HepG2 (cell line): ENCODE measurements at regions not wholly inside any gene's neighbourhood (a gene's known extent, or its start where the extent isn't known, plus 50 kb on each side); places are given as distances from the start of the nearest gene placed in this dataset.

Source experiments
- ATAC-seq: fragments of 200-7000 bp; cut with Tn5 transposase; 3 replicates; pipeline ENCODE4 v1.9.1; 2020; ENCODE audit warnings: mild to moderate bottlenecking, moderate library complexity
- BruUV-seq: library from RNA; stranded (reverse); fragments of 400-500 nt; replicated peaks from 2 replicates; lab custom pipeline; 2021; lab: Mats Ljungman, UMichigan
- CTCF ChIA-PET: fragments of 300-600 bp; formaldehyde crosslinking; extraction: SDS; loops from one replicate; lab custom pipeline; 2021; ENCODE audit warnings: low total read pairs, inconsistent platforms, low intra/inter-chr PET ratio; lab: Yijun Ruan, JAX
- POLR2A ChIA-PET: fragments of 350-600 bp; sonication (Branson Sonifier 250); formaldehyde crosslinking; loops from one replicate; lab custom pipeline; 2020; ENCODE audit warnings: antibody characterized with exemption, inconsistent platforms; lab: Yijun Ruan, JAX
- DNase-seq: peaks from one replicate; pipeline ENCODE4 v3.0.0-alpha.2; 2015; ENCODE audit warnings: low spot score
- FAIRE-seq: peaks from 3 replicates; lab custom pipeline; 2011; peaks lifted over from hg19 to GRCh38; lab: Jason Lieb, UNC
- H2AFZ ChIP-seq: one replicate; pipeline ENCODE4 v1.6.1; 2011; ENCODE audit warnings: low read length, inconsistent platforms
- H3K27ac ChIP-seq: fragments of 300-600 bp; 3 replicates; pipeline ENCODE4 v1.8.0; 2011; ENCODE audit warnings: mixed run types, mild to moderate bottlenecking, mixed read lengths, low read length, inconsistent platforms; ENCODE audit not compliant: insufficient read depth; ENCODE audit errors: extremely low read length
- H3K27me3 ChIP-seq, 2 experiments: fragments of 200-600 bp in 1 of 2; 2 replicates in 1 of 2; 3 replicates in 1 of 2; pipeline versions ENCODE4 v1.6.0 to v1.8.0; 2011; ENCODE audit warnings: low read length in 2 of 2, mild to moderate bottlenecking in 2 of 2, moderate library complexity in 2 of 2, inconsistent platforms in 1 of 2; ENCODE audit not compliant: insufficient read depth in 2 of 2, control insufficient read depth in 1 of 2
- H3K36me3 ChIP-seq, 2 experiments: fragments of 200-600 bp in 1 of 2; replicated peaks in 1 of 2; 2 replicates in 1 of 2; 3 replicates in 1 of 2; pipeline versions ENCODE4 v1.5.1 to v1.8.0; 2011; ENCODE audit warnings: low read length in 2 of 2, inconsistent platforms in 1 of 2; ENCODE audit not compliant: insufficient read depth in 2 of 2, control insufficient read depth in 1 of 2
- H3K4me1 ChIP-seq: 2 replicates; pipeline ENCODE4 v1.5.1; 2012; ENCODE audit warnings: low read length, inconsistent platforms; ENCODE audit not compliant: insufficient read depth
- H3K4me2 ChIP-seq: 2 replicates; pipeline ENCODE4 v1.6.0; 2011; ENCODE audit warnings: low read depth, low read length, inconsistent platforms
- H3K4me3 ChIP-seq, 3 experiments: fragments of 200-600 bp in 1 of 3; sonication (generic), shearing (Covaris generic) in 1 of 3; replicated peaks in 1 of 3; 2 replicates each; pipeline ENCODE4 v1.5.1; 2011 to 2016; ENCODE audit warnings: low read length in 3 of 3, inconsistent platforms in 2 of 3, low read depth in 2 of 3, mild to moderate bottlenecking in 2 of 3, control low read depth in 1 of 3, mixed read lengths in 1 of 3; ENCODE audit not compliant: insufficient read depth in 1 of 3
- H3K79me2 ChIP-seq: one replicate; pipeline ENCODE4 v1.6.1; 2011; ENCODE audit warnings: low read length, inconsistent platforms; ENCODE audit not compliant: insufficient read depth
- H3K9ac ChIP-seq: 2 replicates; pipeline ENCODE4 v1.6.0; 2011; ENCODE audit warnings: mild to moderate bottlenecking, low read depth, low read length, inconsistent platforms; ENCODE audit not compliant: insufficient read depth
- H3K9me3 ChIP-seq: 2 replicates; pipeline ENCODE4 v1.5.1; 2012; ENCODE audit warnings: mild to moderate bottlenecking, low read length
- H4K20me1 ChIP-seq: 2 replicates; pipeline ENCODE4 v1.6.0; 2011; ENCODE audit warnings: inconsistent platforms, mild to moderate bottlenecking, low read length, moderate library complexity; ENCODE audit not compliant: insufficient read depth
- CTCF ChIP-seq: sonication (generic); formaldehyde crosslinking; IDR thresholded peaks from 2 replicates; pipeline ENCODE4 v1.5.0; 2020; ENCODE audit warnings: mild to moderate bottlenecking, missing genetic modification reagents, moderate library complexity
- HMGA1 ChIP-seq: sonication (generic); formaldehyde crosslinking; conservative IDR thresholded peaks from 2 replicates; pipeline ENCODE4 v1.4.0; 2020; ENCODE audit warnings: missing genetic modification reagents
- JDP2 ChIP-seq: sonication (generic); formaldehyde crosslinking; IDR thresholded peaks from 2 replicates; pipeline ENCODE4 v1.8.1; 2022; ENCODE audit warnings: missing genetic modification reagents, borderline replicate concordance
- KLF16 ChIP-seq, 2 experiments: sonication (generic) in 1 of 2; formaldehyde crosslinking in 1 of 2; IDR thresholded peaks; 2 replicates each; pipeline versions ENCODE4 v1.6.1 to v1.8.0; 2016 to 2023; ENCODE audit warnings: missing genetic modification reagents in 2 of 2, missing compliant biosample characterization in 1 of 2
- MIXL1 ChIP-seq: IDR thresholded peaks from 2 replicates; pipeline ENCODE4 v1.6.1; 2016
- SMAD3 ChIP-seq: sonication (generic); formaldehyde crosslinking; IDR thresholded peaks from 2 replicates; pipeline ENCODE4 v1.4.0; 2020; ENCODE audit warnings: missing genetic modification reagents
- STAG1 ChIP-seq: sonication (generic); formaldehyde crosslinking; IDR thresholded peaks from 2 replicates; pipeline ENCODE4 v1.4.0; 2020; ENCODE audit warnings: missing genetic modification reagents
- SYNCRIP ChIP-seq: fragments of 200-400 bp; formaldehyde crosslinking; IDR thresholded peaks from 2 replicates; pipeline ENCODE4 v1.6.1; 2018; ENCODE audit warnings: mild to moderate bottlenecking, low read depth, low read length; ENCODE audit not compliant: insufficient read depth
- ZNF670 ChIP-seq: sonication (generic); formaldehyde crosslinking; IDR thresholded peaks from 2 replicates; pipeline ENCODE4 v1.8.0; 2022; ENCODE audit warnings: mild to moderate bottlenecking, missing genetic modification reagents, borderline replicate concordance
- ZNF75D ChIP-seq: sonication (generic); formaldehyde crosslinking; IDR thresholded peaks from 2 replicates; pipeline ENCODE4 v1.8.1; 2023; ENCODE audit warnings: missing genetic modification reagents, mild to moderate bottlenecking, borderline replicate concordance
- ZNF768 ChIP-seq: sonication (generic); formaldehyde crosslinking; IDR thresholded peaks from 2 replicates; pipeline ENCODE4 v1.4.0; 2020; ENCODE audit warnings: missing genetic modification reagents
- ZSCAN20 ChIP-seq: sonication (generic); formaldehyde crosslinking; IDR thresholded peaks from 2 replicates; pipeline ENCODE4 v1.4.0; 2020; ENCODE audit warnings: missing genetic modification reagents, mild to moderate bottlenecking, borderline replicate concordance
- WGBS: methylation state at CpG from one replicate; pipeline ENCODE4 v1.1.6; 2017; ENCODE audit warnings: low lambda C conversion rate; 5-methylcytosine and 5-hydroxymethylcytosine counted together
- in situ Hi-C: cut with HindIII; loops from 2 replicates; pipeline ENCODE4 v1.10.0; 2017; ENCODE audit warnings: low pct_unique_long_range_greater_than_20kb; ENCODE audit not compliant: extremely low pct_ligation_motif_present
- intact Hi-C: fragments of 100-400 bp; cut with micrococcal nuclease; formaldehyde crosslinking; loops from one replicate; pipeline ENCODE4 v1.10.0; 2022; ENCODE audit not compliant: unreplicated experiment

- BruUV-seq = no TSS peak
- Histone ChIP-seq H3K36me3 (no peaks in the 10 kb centered on the region), H2AFZ (no peak overlapping the region), H3K27me3 (peaks cover 0 to 22% of the 10 kb centered on the region in 2 experiments; a peak in 4 of 5 replicates), H3K4me2 (no peak overlapping the region), H3K4me3 (no peak overlapping the region), H3K9ac (no peak overlapping the region)
- POLR2A ChIA-PET = no interaction called here
- ATAC-seq (no peak), FAIRE-seq (no peak)
- CTCF ChIA-PET = no interaction called here
- intact Hi-C loops = no loop called here
- TF ChIP-seq ZSCAN20 (CRISPR knock-in tag) (no peak), ZNF768 (CRISPR knock-in tag) (no peak), JDP2 (CRISPR knock-in tag) (no peak), ZNF670 (CRISPR knock-in tag) (no peak), SMAD3 (CRISPR knock-in tag) (no peak), HMGA1 (no peak), KLF16 (CRISPR knock-in tag; IDR thresholded peaks at IDR 0.05) (no peak)
- TF ChIP-seq, all 625 proteins: peak for 0
- no peaks in the 10 kb centered on the region for H4K20me1 ChIP-seq
- H3K27ac ChIP-seq = no peak overlapping the region
- in situ Hi-C loops = no loop called here
- DNase-seq = no peak
- H3K4me1 ChIP-seq = no peaks in the 10 kb centered on the region
- whole genome bisulfite sequencing = 12% methylated on average over 4 of the region's 4 CpGs
- no peaks in the 10 kb centered on the region for H3K9me3 ChIP-seq
- H3K79me2 ChIP-seq = no peaks in the 10 kb centered on the region
Measured at GRCh38 chr18:49698525-49699025, 114.8 kb downstream of the ACAA2 start.

DNA sequence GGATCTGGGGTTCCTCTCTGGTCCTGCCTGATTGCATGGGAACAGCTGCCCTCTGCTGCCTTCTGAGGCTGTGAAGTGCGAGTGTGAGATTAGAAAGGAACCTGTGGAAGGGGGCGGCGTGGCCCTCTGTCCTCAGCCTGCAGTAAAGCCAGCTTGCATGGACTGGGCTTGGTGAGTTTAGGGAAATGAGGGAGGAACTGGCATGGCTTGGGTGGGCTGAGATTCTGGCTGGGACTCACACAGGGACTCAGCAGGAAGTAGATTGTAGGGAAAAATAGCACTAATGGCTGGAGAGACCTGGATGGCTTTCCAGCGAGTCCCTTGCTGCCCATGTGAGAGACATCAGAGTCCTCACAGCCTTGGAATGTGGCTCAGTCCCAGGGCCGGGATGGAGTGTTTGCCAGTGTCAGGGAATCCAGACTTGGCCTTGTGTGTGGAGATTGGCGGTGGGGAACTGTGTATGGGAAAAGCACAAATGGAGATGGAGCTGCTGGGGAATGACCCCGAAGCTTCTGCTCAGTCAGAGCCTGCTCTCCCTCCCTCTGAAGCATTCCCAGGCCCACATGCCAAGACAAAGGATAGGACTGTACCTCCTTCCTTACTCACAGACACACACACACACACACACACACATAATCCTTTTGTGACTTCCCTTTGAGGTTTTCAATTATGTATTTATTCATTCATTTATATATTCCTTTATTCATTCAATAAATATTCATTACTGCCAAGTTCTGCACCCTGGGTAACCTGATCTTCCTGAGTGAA is 115.4 kb downstream of the ACAA2 start:
- no peak for TF ChIP-seq MIXL1 (CRISPR knock-in tag)
- TF ChIP-seq SYNCRIP = no peak
- TF ChIP-seq STAG1 = peak; percentile 39
- TF ChIP-seq CTCF = peak; percentile 44
- no peak for TF ChIP-seq ZNF75D (CRISPR knock-in tag)
- BruUV-seq = no TSS peak
- no peak overlapping the region for H3K4me3 ChIP-seq
- H3K9ac ChIP-seq = no peak overlapping the region
- intact Hi-C loops (no loop called here), in situ Hi-C loops (no loop called here)
- no peaks in the 10 kb centered on the region for H3K9me3 ChIP-seq
- ATAC-seq = peak; percentile 62
- no peak overlapping the region for H3K4me2 ChIP-seq
- peaks cover 0 to 24% of the 10 kb centered on the region in 2 experiments; a peak in 4 of 5 replicates for H3K27me3 ChIP-seq
- H3K27ac ChIP-seq = no peak overlapping the region
- CTCF ChIA-PET = no interaction called here
- WGBS = 13% methylated on average over 7 of the region's 7 CpGs
- H4K20me1 ChIP-seq = no peaks in the 10 kb centered on the region
- FAIRE-seq = no peak
- POLR2A ChIA-PET = no interaction called here
- H3K36me3 ChIP-seq = no peaks in the 10 kb centered on the region
- no peaks in the 10 kb centered on the region for H3K79me2 ChIP-seq
- H3K4me1 ChIP-seq = no peaks in the 10 kb centered on the region
- no peak for DNase-seq
- H2AFZ ChIP-seq = no peak overlapping the region
